K562 (cell line): ENCODE measurements at regions not wholly inside any gene's neighbourhood (a gene's known extent, or its start where the extent isn't known, plus 50 kb on each side); places are given as distances from the start of the nearest gene placed in this dataset.

ENCODE experiments used
- ATAC-seq: fragments of 200-7000 bp; cut with Tn5 transposase; 3 replicates; pipeline ENCODE4 v1.9.1; 2020; ENCODE audit warnings: moderate library complexity
- BruUV-seq: library from RNA; stranded (reverse); fragments of 400-500 nt; replicated peaks from 2 replicates; lab custom pipeline; 2021; lab: Mats Ljungman, UMichigan
- CTCF ChIA-PET: fragments of 300-600 bp; formaldehyde crosslinking; extraction: SDS; loops from one replicate; lab custom pipeline; 2021; ENCODE audit warnings: low intra/inter-chr PET ratio; lab: Yijun Ruan, JAX
- POLR2A ChIA-PET: fragments of 300-600, 350-650 bp; sonication (Branson Sonifier 250); formaldehyde crosslinking; extraction: SDS; loops from one replicate; lab custom pipeline; 2021; ENCODE audit warnings: antibody characterized with exemption, inconsistent platforms; lab: Yijun Ruan, JAX
- DNase-seq, 4 experiments: peaks; one replicate each; pipeline versions ENCODE4 v3.0.0 to v3.0.0-alpha.2; 2011 to 2018; ENCODE audit warnings: low spot score in 3 of 4, mixed read lengths in 3 of 4; ENCODE audit errors: extremely low read depth in 1 of 4
- FAIRE-seq: peaks from 2 replicates; lab custom pipeline; 2011; peaks lifted over from hg19 to GRCh38; lab: Jason Lieb, UNC
- H2AFZ ChIP-seq: 2 replicates; pipeline ENCODE4 v1.6.0; 2011; ENCODE audit warnings: low read depth, low read length, control low read depth, inconsistent platforms
- H3K27ac ChIP-seq: fragments of 200-600 bp; 3 replicates; pipeline ENCODE4 v1.8.0; 2011; ENCODE audit warnings: low read depth, mild to moderate bottlenecking, control low read depth, inconsistent platforms, low read length, moderate library complexity, mixed read lengths; ENCODE audit errors: extremely low read depth
- H3K27me3 ChIP-seq, 2 experiments: fragments of 300-600 bp in 1 of 2; 2 replicates in 1 of 2; 3 replicates in 1 of 2; pipeline versions ENCODE4 v1.6.0 to v1.8.0; 2011; ENCODE audit warnings: inconsistent platforms in 2 of 2, low read length in 2 of 2, mild to moderate bottlenecking in 1 of 2, mixed read lengths in 1 of 2, moderate library complexity in 1 of 2; ENCODE audit not compliant: control insufficient read depth in 2 of 2, insufficient read depth in 2 of 2
- H3K36me3 ChIP-seq: fragments of 300-600 bp; 3 replicates; pipeline ENCODE4 v1.8.0; 2011; ENCODE audit warnings: mild to moderate bottlenecking, low read length, inconsistent platforms; ENCODE audit not compliant: control insufficient read depth, insufficient read depth
- H3K4me1 ChIP-seq, 2 experiments: fragments of 200-600 bp in 1 of 2; replicated peaks in 1 of 2; 2 replicates in 1 of 2; 3 replicates in 1 of 2; pipeline versions ENCODE4 v1.5.1 to v1.8.0; 2011; ENCODE audit warnings: inconsistent platforms in 2 of 2, low read length in 2 of 2, mild to moderate bottlenecking in 1 of 2, mixed read lengths in 1 of 2, moderate library complexity in 1 of 2; ENCODE audit not compliant: control insufficient read depth in 2 of 2, insufficient read depth in 2 of 2
- H3K4me2 ChIP-seq: 2 replicates; pipeline ENCODE4 v1.6.1; 2011; ENCODE audit warnings: low read length, control low read depth, inconsistent platforms, mixed read lengths; ENCODE audit not compliant: insufficient read depth
- H3K4me3 ChIP-seq: fragments of 200-600 bp; sonication (generic), shearing (Covaris generic); 2 replicates; pipeline ENCODE4 v1.5.1; 2016; ENCODE audit warnings: control low read depth, inconsistent platforms
- H3K79me2 ChIP-seq: fragments of 200-600 bp; 3 replicates; pipeline ENCODE4 v1.8.0; 2011; ENCODE audit warnings: low read length, inconsistent platforms; ENCODE audit not compliant: control insufficient read depth, insufficient read depth
- H3K9ac ChIP-seq, 2 experiments: 2 replicates each; pipeline versions ENCODE4 v1.6.0 to v1.6.1; 2011; ENCODE audit warnings: low read depth in 2 of 2, low read length in 2 of 2, control low read depth in 1 of 2, inconsistent platforms in 1 of 2, mild to moderate bottlenecking in 1 of 2, mixed read lengths in 1 of 2; ENCODE audit not compliant: insufficient read depth in 1 of 2
- H3K9me1 ChIP-seq: one replicate; pipeline ENCODE4 v1.6.0; 2011; ENCODE audit warnings: inconsistent platforms, mild to moderate bottlenecking, low read length, moderate library complexity; ENCODE audit not compliant: control insufficient read depth, insufficient read depth
- H3K9me3 ChIP-seq: replicated peaks from 2 replicates; pipeline ENCODE4 v1.5.1; 2011; ENCODE audit warnings: low read depth, low read length, inconsistent platforms; ENCODE audit not compliant: control insufficient read depth, insufficient read depth
- H4K20me1 ChIP-seq: replicated peaks from 2 replicates; pipeline ENCODE4 v1.6.1; 2011; ENCODE audit warnings: low read length, inconsistent platforms, mixed read lengths; ENCODE audit not compliant: control insufficient read depth, insufficient read depth
- DACH1 ChIP-seq: fragments of 450-650 bp; IDR thresholded peaks from 2 replicates; pipeline ENCODE4 v1.6.1; 2018; ENCODE audit not compliant: partially characterized antibody
- DDX20 ChIP-seq: fragments of 450-650 bp; IDR thresholded peaks from 2 replicates; pipeline ENCODE4 v1.6.1; 2016; ENCODE audit warnings: missing genetic modification characterization, low read depth, mild to moderate bottlenecking, missing compliant biosample characterization, moderate library complexity
- ELF4 ChIP-seq: fragments of 450-650 bp; formaldehyde crosslinking; IDR thresholded peaks from 2 replicates; pipeline ENCODE4 v1.4.0; 2022; ENCODE audit warnings: missing genetic modification characterization
- ETV1 ChIP-seq: fragments of 450-650 bp; conservative IDR thresholded peaks from 2 replicates; pipeline ENCODE4 v1.6.1; 2016; ENCODE audit warnings: missing genetic modification characterization, control low read depth, low read depth, missing compliant biosample characterization
- GABPB1 ChIP-seq: sonication (generic); formaldehyde crosslinking; IDR thresholded peaks from 2 replicates; pipeline ENCODE4 v1.8.0; 2022; ENCODE audit warnings: mild to moderate bottlenecking, missing genetic modification reagents
- LEF1 ChIP-seq: fragments of 450-650 bp; IDR thresholded peaks from 2 replicates; pipeline ENCODE4 v1.6.1; 2016; ENCODE audit warnings: mild to moderate bottlenecking
- MAFG ChIP-seq: fragments of 450-650 bp; conservative IDR thresholded peaks from 2 replicates; pipeline ENCODE4 v1.6.1; 2016; ENCODE audit warnings: missing genetic modification characterization, missing compliant biosample characterization
- RFX7 ChIP-seq: fragments of 250-450 bp; sonication (Bioruptor Pico); IDR thresholded peaks from 2 replicates; pipeline ENCODE4 v1.5.1; 2021; ENCODE audit warnings: mild to moderate bottlenecking
- SMAD4 ChIP-seq: fragments of 250-450 bp; sonication (Bioruptor Pico); conservative IDR thresholded peaks from 2 replicates; pipeline ENCODE4 v1.8.0; 2021; ENCODE audit warnings: inconsistent platforms, mild to moderate bottlenecking, moderate library complexity
- TCF15 ChIP-seq: fragments of 250-450 bp; sonication (Bioruptor Pico); IDR thresholded peaks from 2 replicates; pipeline ENCODE4 v1.8.0; 2022; ENCODE audit warnings: moderate library complexity, mild to moderate bottlenecking, inconsistent platforms
- ZNF740 ChIP-seq, 3 experiments: fragments of 200-800 bp in 1 of 3; sonication (Bioruptor generic) in 1 of 3; sonication (generic) in 1 of 3; formaldehyde crosslinking in 1 of 3; IDR thresholded peaks; 2 replicates each; pipeline versions ENCODE4 v1.6.1 to v1.8.0; 2016 to 2022; ENCODE audit warnings: mild to moderate bottlenecking in 2 of 3, missing compliant biosample characterization in 2 of 3, missing genetic modification characterization in 2 of 3, missing genetic modification reagents in 1 of 3
- ZNF76 ChIP-seq: fragments of 250-450 bp; sonication (Bioruptor Pico); IDR thresholded peaks from 2 replicates; pipeline ENCODE4 v1.4.0; 2020; ENCODE audit warnings: mild to moderate bottlenecking, moderate library complexity, borderline replicate concordance
- ZNF79 ChIP-seq: fragments of 250-450 bp; sonication (Bioruptor Pico); IDR thresholded peaks from 2 replicates; pipeline ENCODE4 v1.4.0; 2020; ENCODE audit warnings: low read depth, mild to moderate bottlenecking, moderate library complexity
- WGBS: fragments of 100-300 bp; shearing (Covaris generic); methylation state at CpG from one replicate; pipeline ENCODE4 v1.1.6; 2016; ENCODE audit warnings: low coverage, mixed read lengths; ENCODE audit not compliant: insufficient coverage; ENCODE audit errors: missing lambda C conversion rate; 5-methylcytosine and 5-hydroxymethylcytosine counted together
- in situ Hi-C: fragments of 300-500 bp; cut with MboI; formaldehyde crosslinking; loops from 4 replicates; pipeline ENCODE4 v1.15.0; 2018; ENCODE audit warnings: inconsistent platforms, mixed read lengths
- intact Hi-C: fragments of 100-400 bp; cut with micrococcal nuclease; formaldehyde crosslinking; loops from 2 replicates; pipeline ENCODE4 v1.14.2; 2022

- intact Hi-C loops: loop anchor here (5.0 kb wide), 1 partner anchor 125 kb away; no protein-coding TSS in a partner anchor
- Histone ChIP-seq H2AFZ (no peak overlapping the region), H3K9me3 (no peaks in the 10 kb centered on the region), H3K4me1 (no peaks in the 10 kb centered on the region), H3K36me3 (no peaks in the 10 kb centered on the region), H3K79me2 (no peaks in the 10 kb centered on the region), H3K27ac (no peak overlapping the region), H3K27me3 (peaks cover 29 to 30% of the 10 kb centered on the region in 2 experiments), H4K20me1 (no peaks in the 10 kb centered on the region), H3K9ac (no peak overlapping the region), H3K4me2 (no peak overlapping the region), H3K9me1 (no peaks in the 10 kb centered on the region), H3K4me3 (no peak overlapping the region)
- ChIA-PET POLR2A (interaction anchor here (0.6 to 0.7 kb wide), 2 partner anchors 17 to 18 kb away, joined by 3 to 4 read pairs; no protein-coding TSS in a partner anchor), CTCF (no interaction called here)
- no peak for FAIRE-seq
- no peak for ATAC-seq
- 0% methylated on average over 3 of the region's 3 CpGs for WGBS
- TF ChIP-seq LEF1: no peak
- no peak for DNase-seq
- in situ Hi-C loops: no loop called here
- BruUV-seq: no TSS peak
These were observed 243.1 kb downstream of the MYLK4 start for GRCh38 chr6:2507521-2508037.

- Histone ChIP-seq H3K9me3 (no peaks in the 10 kb centered on the region), H3K36me3 (no peaks in the 10 kb centered on the region), H3K4me3 (no peak overlapping the region), H3K9me1 (no peaks in the 10 kb centered on the region), H3K4me2 (no peak overlapping the region), H3K27ac (no peak overlapping the region), H2AFZ (no peak overlapping the region), H3K9ac (no peak overlapping the region), H4K20me1 (no peaks in the 10 kb centered on the region), H3K27me3 (peaks cover 27 to 34% of the 10 kb centered on the region in 2 experiments), H3K79me2 (no peaks in the 10 kb centered on the region), H3K4me1 (no peaks in the 10 kb centered on the region)
- no peak for FAIRE-seq
- no peak for TF ChIP-seq ETV1 (tag)
- no peak for TF ChIP-seq TCF15 (CRISPR knock-in tag)
- TF ChIP-seq DDX20 (tag): no peak
- no peak for TF ChIP-seq GABPB1
- TF ChIP-seq ZNF76: no peak
- TF ChIP-seq ELF4 (CRISPR knock-in tag): no peak
- no peak for TF ChIP-seq DACH1
- TF ChIP-seq SMAD4 (CRISPR knock-in tag): no peak
- no peak for TF ChIP-seq MAFG (tag)
- TF ChIP-seq ZNF740 (CRISPR knock-in tag; IDR thresholded peaks at IDR 0.05): no peak
- TF ChIP-seq ZNF740 (tag; IDR thresholded peaks at IDR 0.05): no peak
- no peak for TF ChIP-seq ZNF79
- no peak for TF ChIP-seq RFX7 (CRISPR knock-in tag)
- WGBS: 6% methylated on average over 2 of the region's 2 CpGs
- intact Hi-C loops: loop anchor here (5.0 kb wide), 1 partner anchor 125 kb away; no protein-coding TSS in a partner anchor
- no peak for DNase-seq
- in situ Hi-C loops: no loop called here
- ATAC-seq: no peak
- CTCF ChIA-PET: no interaction called here
- BruUV-seq: no TSS peak
- POLR2A ChIA-PET: no interaction called here
These were observed 243.7 kb downstream of the MYLK4 start for GRCh38 chr6:2507016-2507415.
